Karpas-422 (cell line): ENCODE measurements at regions not wholly inside any gene's neighbourhood (a gene's known extent, or its start where the extent isn't known, plus 50 kb on each side); places are given as distances from the start of the nearest gene placed in this dataset.
"Not testable (repeated sequence)": the region's sequence is repeated elsewhere in the genome, so short reads cannot be mapped to it uniquely, and the experiment has no call there.

Experiments used
- DNase-seq: peaks from one replicate; pipeline ENCODE4 v3.0.0-alpha.2; 2015
- H2AFZ ChIP-seq: fragments of 200-600 bp; sonication (generic); 2 replicates; pipeline ENCODE4 v1.6.1; 2014; ENCODE audit warnings: antibody characterized with exemption, low read length, mixed read lengths
- H3K27ac ChIP-seq: fragments of 200-600 bp; sonication (generic); 2 replicates; pipeline ENCODE4 v1.5.1; 2014; ENCODE audit warnings: mild to moderate bottlenecking, low read length, moderate library complexity
- H3K27me3 ChIP-seq: fragments of 200-600 bp; sonication (generic); 2 replicates; pipeline ENCODE4 v1.6.1; 2014; ENCODE audit warnings: low read length, mixed read lengths
- H3K36me3 ChIP-seq: fragments of 200-600 bp; sonication (generic); 2 replicates; pipeline ENCODE4 v1.6.1; 2014; ENCODE audit warnings: low read length, mixed read lengths; ENCODE audit not compliant: insufficient read depth
- H3K4me1 ChIP-seq: fragments of 200-600 bp; sonication (generic); 2 replicates; pipeline ENCODE4 v1.6.1; 2014; ENCODE audit warnings: mild to moderate bottlenecking, low read length, mixed read lengths
- H3K4me2 ChIP-seq: fragments of 200-600 bp; sonication (generic); 2 replicates; pipeline ENCODE4 v1.6.1; 2014; ENCODE audit warnings: low read length, low read depth, mild to moderate bottlenecking; ENCODE audit not compliant: poor library complexity, severe bottlenecking
- H3K4me3 ChIP-seq: fragments of 200-600 bp; sonication (generic); 2 replicates; pipeline ENCODE4 v1.5.1; 2014; ENCODE audit warnings: mild to moderate bottlenecking, antibody characterized with exemption, low read length, mixed read lengths
- H3K79me2 ChIP-seq: fragments of 200-600 bp; sonication (generic); 2 replicates; pipeline ENCODE4 v1.6.1; 2014; ENCODE audit warnings: mild to moderate bottlenecking, low read length, mixed read lengths
- H3K9ac ChIP-seq: fragments of 200-600 bp; sonication (generic); 2 replicates; pipeline ENCODE4 v1.6.0; 2014; ENCODE audit warnings: low read length
- H3K9me2 ChIP-seq: fragments of 200-600 bp; sonication (generic), shearing (Covaris generic); replicated peaks from 2 replicates; pipeline ENCODE4 v1.6.0; 2014; ENCODE audit warnings: mild to moderate bottlenecking, low read length, moderate library complexity; ENCODE audit not compliant: insufficient read depth
- H3K9me3 ChIP-seq: fragments of 300-700, 200-600 bp; sonication (generic); 2 replicates; pipeline ENCODE4 v1.6.1; 2014; ENCODE audit warnings: low read length, mixed read lengths
- H4K20me1 ChIP-seq: fragments of 200-600 bp; sonication (generic); 2 replicates; pipeline ENCODE4 v1.6.1; 2014; ENCODE audit warnings: mild to moderate bottlenecking, antibody characterized with exemption, low read length, low read depth; ENCODE audit not compliant: insufficient read depth

GRCh38 chr3:88301273-88301995 lies 151.7 kb downstream of the C3orf38 start:
- no peak overlapping the region for H3K4me3 ChIP-seq
- no peak overlapping the region for H2AFZ ChIP-seq
- no peaks in the 10 kb centered on the region for H3K9me2 ChIP-seq
- H3K27me3 ChIP-seq, result no peaks in the 10 kb centered on the region
- H4K20me1 ChIP-seq, result no peaks in the 10 kb centered on the region
- no peak overlapping the region for H3K9ac ChIP-seq
- no peaks in the 10 kb centered on the region for H3K36me3 ChIP-seq
- H3K4me1 ChIP-seq, result no peaks in the 10 kb centered on the region
- no peak overlapping the region for H3K4me2 ChIP-seq
- H3K9me3 ChIP-seq, result no peaks in the 10 kb centered on the region
- no peak overlapping the region for H3K27ac ChIP-seq
- no peaks in the 10 kb centered on the region for H3K79me2 ChIP-seq
- DNase-seq, result no peak

GRCh38 chr3:88301996-88302393 lies 152.2 kb downstream of the C3orf38 start:
- Histone ChIP-seq H3K9me3 (no peaks in the 10 kb centered on the region), H3K4me3 (no peak overlapping the region), H4K20me1 (no peaks in the 10 kb centered on the region), H3K27me3 (no peaks in the 10 kb centered on the region), H3K4me1 (no peaks in the 10 kb centered on the region), H3K79me2 (no peaks in the 10 kb centered on the region), H3K27ac (no peak overlapping the region), H3K36me3 (no peaks in the 10 kb centered on the region), H3K4me2 (no peak overlapping the region), H3K9ac (no peak overlapping the region), H3K9me2 (no peaks in the 10 kb centered on the region), H2AFZ (no peak overlapping the region)
- DNase-seq, result no peak

GRCh38 chr3:88303331-88303904 lies 153.7 kb downstream of the C3orf38 start:
- not testable (repeated sequence) for H3K4me2 ChIP-seq, H3K4me3 ChIP-seq, H4K20me1 ChIP-seq, H3K79me2 ChIP-seq, H3K27me3 ChIP-seq, H3K9me3 ChIP-seq, H3K9ac ChIP-seq, H3K4me1 ChIP-seq, H3K36me3 ChIP-seq, DNase-seq, H3K27ac ChIP-seq, H3K9me2 ChIP-seq, H2AFZ ChIP-seq

- Histone ChIP-seq H4K20me1 (no peaks in the 10 kb centered on the region), H3K36me3 (no peaks in the 10 kb centered on the region), H3K4me2 (no peak overlapping the region), H3K79me2 (no peaks in the 10 kb centered on the region), H3K4me3 (no peak overlapping the region), H2AFZ (no peak overlapping the region), H3K9me3 (no peaks in the 10 kb centered on the region), H3K9ac (no peak overlapping the region), H3K27ac (no peak overlapping the region), H3K27me3 (no peaks in the 10 kb centered on the region), H3K9me2 (no peaks in the 10 kb centered on the region), H3K4me1 (no peaks in the 10 kb centered on the region)
- DNase-seq, result no peak
Observed at GRCh38 chr3:88307666-88308065, 157.9 kb downstream of the C3orf38 start.

- no peaks in the 10 kb centered on the region for H3K36me3 ChIP-seq
- no peaks in the 10 kb centered on the region for H3K27me3 ChIP-seq
- H3K9me3 ChIP-seq, result no peaks in the 10 kb centered on the region
- H3K4me3 ChIP-seq, result no peak overlapping the region
- H2AFZ ChIP-seq, result no peak overlapping the region
- no peaks in the 10 kb centered on the region for H3K9me2 ChIP-seq
- no peak overlapping the region for H3K9ac ChIP-seq
- no peak overlapping the region for H3K27ac ChIP-seq
- no peaks in the 10 kb centered on the region for H4K20me1 ChIP-seq
- no peaks in the 10 kb centered on the region for H3K79me2 ChIP-seq
- no peak overlapping the region for H3K4me2 ChIP-seq
- H3K4me1 ChIP-seq, result no peaks in the 10 kb centered on the region
- no peak for DNase-seq
Observed at GRCh38 chr3:88311826-88312225, 162.1 kb downstream of the C3orf38 start.

- Histone ChIP-seq H3K4me3 (no peak overlapping the region), H3K9ac (no peak overlapping the region), H2AFZ (no peak overlapping the region), H3K9me2 (no peaks in the 10 kb centered on the region), H3K9me3 (no peaks in the 10 kb centered on the region), H4K20me1 (no peaks in the 10 kb centered on the region), H3K79me2 (no peaks in the 10 kb centered on the region), H3K4me2 (no peak overlapping the region), H3K27ac (no peak overlapping the region), H3K36me3 (no peaks in the 10 kb centered on the region), H3K4me1 (no peaks in the 10 kb centered on the region), H3K27me3 (no peaks in the 10 kb centered on the region)
- no peak for DNase-seq
Observed at GRCh38 chr3:88312256-88312655, 162.5 kb downstream of the C3orf38 start.

- Histone ChIP-seq H3K79me2 (no peaks in the 10 kb centered on the region), H3K27me3 (no peaks in the 10 kb centered on the region), H3K4me3 (no peak overlapping the region), H4K20me1 (no peaks in the 10 kb centered on the region), H3K36me3 (no peaks in the 10 kb centered on the region), H3K9ac (no peak overlapping the region), H3K9me2 (no peaks in the 10 kb centered on the region), H2AFZ (no peak overlapping the region), H3K4me1 (no peaks in the 10 kb centered on the region), H3K4me2 (no peak overlapping the region), H3K27ac (no peak overlapping the region), H3K9me3 (no peaks in the 10 kb centered on the region)
- no peak for DNase-seq
Observed at GRCh38 chr3:88318067-88318466, 168.3 kb downstream of the C3orf38 start.

- no peaks in the 10 kb centered on the region for H4K20me1 ChIP-seq
Observed at GRCh38 chr3:88321363-88322050, 171.7 kb downstream of the C3orf38 start.

More at GRCh38 chr3:88321363-88322050, 171.7 kb downstream of the C3orf38 start:
- Histone ChIP-seq H2AFZ (no peak overlapping the region), H3K79me2 (no peaks in the 10 kb centered on the region), H3K27ac (no peak overlapping the region), H3K36me3 (no peaks in the 10 kb centered on the region), H3K4me1 (no peaks in the 10 kb centered on the region), H3K4me2 (no peak overlapping the region), H3K4me3 (no peak overlapping the region), H3K9me2 (no peaks in the 10 kb centered on the region), H3K9ac (no peak overlapping the region), H3K9me3 (no peaks in the 10 kb centered on the region), H3K27me3 (no peaks in the 10 kb centered on the region)
- no peak for DNase-seq
